Gastroesophageal sphincter (tissue), 3 donors: ENCODE measurements at regions not wholly inside any gene's neighbourhood (a gene's known extent, or its start where the extent isn't known, plus 50 kb on each side); places are given as distances from the start of the nearest gene placed in this dataset.

Experiments
- POLR2A ChIP-seq, 2 donors: fragments of 450-650 bp; IDR thresholded peaks; one replicate each; pipeline ENCODE4 v1.6.1; 2017; ENCODE audit warnings: antibody characterized with exemption in 2 of 2, mild to moderate bottlenecking in 2 of 2, moderate library complexity in 1 of 2
- POLR2AphosphoS5 ChIP-seq: sonication (generic); formaldehyde crosslinking; IDR thresholded peaks from one replicate; pipeline ENCODE4 v1.6.1; 2017; ENCODE audit warnings: antibody characterized with exemption
- TF ChIP-seq, protein P1 (sequence below), 4 experiments: fragments of 200-600 bp in 2 of 4; fragments of 450-650 bp in 2 of 4; sonication (generic) in 1 of 4; IDR thresholded peaks; one replicate each; pipeline ENCODE4 v1.5.1; 2017 to 2019; ENCODE audit warnings: antibody characterized with exemption in 4 of 4, mild to moderate bottlenecking in 2 of 4, moderate library complexity in 2 of 4

DNA sequence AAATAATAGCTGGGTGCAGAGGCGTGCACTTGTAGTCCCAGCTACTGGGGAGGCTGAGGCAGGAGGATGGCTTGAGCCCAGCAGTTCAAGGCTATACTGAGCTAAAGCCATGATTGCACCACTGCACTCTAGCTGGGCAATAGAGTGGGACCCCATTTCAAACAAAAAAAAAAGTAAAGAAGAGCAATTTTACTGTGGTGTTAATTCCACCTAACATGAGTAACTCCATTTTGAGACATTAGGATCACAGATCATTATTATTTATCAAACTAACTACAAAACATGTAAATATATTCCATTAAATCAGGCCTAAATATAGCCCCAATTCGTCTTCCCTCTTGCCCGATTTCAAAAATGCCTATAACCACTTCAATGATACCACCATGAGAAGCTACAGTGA, 104.8 kb upstream of the TRIM24 start:
- TF ChIP-seq, protein P1, sequence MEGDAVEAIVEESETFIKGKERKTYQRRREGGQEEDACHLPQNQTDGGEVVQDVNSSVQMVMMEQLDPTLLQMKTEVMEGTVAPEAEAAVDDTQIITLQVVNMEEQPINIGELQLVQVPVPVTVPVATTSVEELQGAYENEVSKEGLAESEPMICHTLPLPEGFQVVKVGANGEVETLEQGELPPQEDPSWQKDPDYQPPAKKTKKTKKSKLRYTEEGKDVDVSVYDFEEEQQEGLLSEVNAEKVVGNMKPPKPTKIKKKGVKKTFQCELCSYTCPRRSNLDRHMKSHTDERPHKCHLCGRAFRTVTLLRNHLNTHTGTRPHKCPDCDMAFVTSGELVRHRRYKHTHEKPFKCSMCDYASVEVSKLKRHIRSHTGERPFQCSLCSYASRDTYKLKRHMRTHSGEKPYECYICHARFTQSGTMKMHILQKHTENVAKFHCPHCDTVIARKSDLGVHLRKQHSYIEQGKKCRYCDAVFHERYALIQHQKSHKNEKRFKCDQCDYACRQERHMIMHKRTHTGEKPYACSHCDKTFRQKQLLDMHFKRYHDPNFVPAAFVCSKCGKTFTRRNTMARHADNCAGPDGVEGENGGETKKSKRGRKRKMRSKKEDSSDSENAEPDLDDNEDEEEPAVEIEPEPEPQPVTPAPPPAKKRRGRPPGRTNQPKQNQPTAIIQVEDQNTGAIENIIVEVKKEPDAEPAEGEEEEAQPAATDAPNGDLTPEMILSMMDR (IDR thresholded peaks at IDR 0.05): no peak
- TF ChIP-seq POLR2AphosphoS5 (no peak), POLR2A (IDR thresholded peaks at IDR 0.05) (no peak)
